HepG2 (cell line): ENCODE measurements at regions not wholly inside any gene's neighbourhood (a gene's known extent, or its start where the extent isn't known, plus 50 kb on each side); places are given as distances from the start of the nearest gene placed in this dataset.
"Not testable (repeated sequence)": the region's sequence is repeated elsewhere in the genome, so short reads cannot be mapped to it uniquely, and the experiment has no call there.

ENCODE experiments used
- ATAC-seq: fragments of 200-7000 bp; cut with Tn5 transposase; 3 replicates; pipeline ENCODE4 v1.9.1; 2020; ENCODE audit warnings: mild to moderate bottlenecking, moderate library complexity
- BruUV-seq: library from RNA; stranded (reverse); fragments of 400-500 nt; replicated peaks from 2 replicates; lab custom pipeline; 2021; lab: Mats Ljungman, UMichigan
- CTCF ChIA-PET: fragments of 300-600 bp; formaldehyde crosslinking; extraction: SDS; loops from one replicate; lab custom pipeline; 2021; ENCODE audit warnings: low total read pairs, inconsistent platforms, low intra/inter-chr PET ratio; lab: Yijun Ruan, JAX
- POLR2A ChIA-PET: fragments of 350-600 bp; sonication (Branson Sonifier 250); formaldehyde crosslinking; loops from one replicate; lab custom pipeline; 2020; ENCODE audit warnings: antibody characterized with exemption, inconsistent platforms; lab: Yijun Ruan, JAX
- DNase-seq: peaks from one replicate; pipeline ENCODE4 v3.0.0-alpha.2; 2015; ENCODE audit warnings: low spot score
- FAIRE-seq: peaks from 3 replicates; lab custom pipeline; 2011; peaks lifted over from hg19 to GRCh38; lab: Jason Lieb, UNC
- H2AFZ ChIP-seq: one replicate; pipeline ENCODE4 v1.6.1; 2011; ENCODE audit warnings: low read length, inconsistent platforms
- H3K27ac ChIP-seq: fragments of 300-600 bp; 3 replicates; pipeline ENCODE4 v1.8.0; 2011; ENCODE audit warnings: mixed run types, mild to moderate bottlenecking, mixed read lengths, low read length, inconsistent platforms; ENCODE audit not compliant: insufficient read depth; ENCODE audit errors: extremely low read length
- H3K27me3 ChIP-seq, 2 experiments: fragments of 200-600 bp in 1 of 2; 2 replicates in 1 of 2; 3 replicates in 1 of 2; pipeline versions ENCODE4 v1.6.0 to v1.8.0; 2011; ENCODE audit warnings: low read length in 2 of 2, mild to moderate bottlenecking in 2 of 2, moderate library complexity in 2 of 2, inconsistent platforms in 1 of 2; ENCODE audit not compliant: insufficient read depth in 2 of 2, control insufficient read depth in 1 of 2
- H3K36me3 ChIP-seq, 2 experiments: fragments of 200-600 bp in 1 of 2; replicated peaks in 1 of 2; 2 replicates in 1 of 2; 3 replicates in 1 of 2; pipeline versions ENCODE4 v1.5.1 to v1.8.0; 2011; ENCODE audit warnings: low read length in 2 of 2, inconsistent platforms in 1 of 2; ENCODE audit not compliant: insufficient read depth in 2 of 2, control insufficient read depth in 1 of 2
- H3K4me1 ChIP-seq: 2 replicates; pipeline ENCODE4 v1.5.1; 2012; ENCODE audit warnings: low read length, inconsistent platforms; ENCODE audit not compliant: insufficient read depth
- H3K4me2 ChIP-seq: 2 replicates; pipeline ENCODE4 v1.6.0; 2011; ENCODE audit warnings: low read depth, low read length, inconsistent platforms
- H3K4me3 ChIP-seq, 3 experiments: fragments of 200-600 bp in 1 of 3; sonication (generic), shearing (Covaris generic) in 1 of 3; replicated peaks in 1 of 3; 2 replicates each; pipeline ENCODE4 v1.5.1; 2011 to 2016; ENCODE audit warnings: low read length in 3 of 3, inconsistent platforms in 2 of 3, low read depth in 2 of 3, mild to moderate bottlenecking in 2 of 3, control low read depth in 1 of 3, mixed read lengths in 1 of 3; ENCODE audit not compliant: insufficient read depth in 1 of 3
- H3K79me2 ChIP-seq: one replicate; pipeline ENCODE4 v1.6.1; 2011; ENCODE audit warnings: low read length, inconsistent platforms; ENCODE audit not compliant: insufficient read depth
- H3K9ac ChIP-seq: 2 replicates; pipeline ENCODE4 v1.6.0; 2011; ENCODE audit warnings: mild to moderate bottlenecking, low read depth, low read length, inconsistent platforms; ENCODE audit not compliant: insufficient read depth
- H3K9me3 ChIP-seq: 2 replicates; pipeline ENCODE4 v1.5.1; 2012; ENCODE audit warnings: mild to moderate bottlenecking, low read length
- H4K20me1 ChIP-seq: 2 replicates; pipeline ENCODE4 v1.6.0; 2011; ENCODE audit warnings: inconsistent platforms, mild to moderate bottlenecking, low read length, moderate library complexity; ENCODE audit not compliant: insufficient read depth
- KDM2A ChIP-seq: sonication (generic); formaldehyde crosslinking; IDR thresholded peaks from 2 replicates; pipeline ENCODE4 v1.4.0; 2020; ENCODE audit warnings: low read depth, missing genetic modification reagents, borderline replicate concordance
- PCBP2 ChIP-seq: fragments of 200-400 bp; formaldehyde crosslinking; optimal IDR thresholded peaks from 2 replicates; pipeline ENCODE3; 2018; ENCODE audit warnings: low read length, low read depth; ENCODE audit not compliant: poor library complexity, severe bottlenecking
- TRIM24 ChIP-seq: sonication (generic); formaldehyde crosslinking; IDR thresholded peaks from 2 replicates; pipeline ENCODE4 v1.8.0; 2022; ENCODE audit warnings: mild to moderate bottlenecking, missing genetic modification reagents
- XRCC5 ChIP-seq: fragments of 200-400 bp; formaldehyde crosslinking; optimal IDR thresholded peaks from 2 replicates; pipeline ENCODE3; 2017; ENCODE audit warnings: mild to moderate bottlenecking, low read length
- ZMYM2 ChIP-seq: sonication (generic); formaldehyde crosslinking; IDR thresholded peaks from 2 replicates; pipeline ENCODE4 v1.8.0; 2022; ENCODE audit warnings: mild to moderate bottlenecking, missing genetic modification reagents
- ZNF143 ChIP-seq: sonication (generic); formaldehyde crosslinking; IDR thresholded peaks from 2 replicates; pipeline ENCODE4 v1.4.0; 2020; ENCODE audit warnings: missing genetic modification reagents
- ZNF335 ChIP-seq: sonication (generic); formaldehyde crosslinking; IDR thresholded peaks from 2 replicates; pipeline ENCODE4 v1.4.0; 2020; ENCODE audit warnings: missing genetic modification reagents
- WGBS: methylation state at CpG from one replicate; pipeline ENCODE4 v1.1.6; 2017; ENCODE audit warnings: low lambda C conversion rate; 5-methylcytosine and 5-hydroxymethylcytosine counted together
- in situ Hi-C: cut with HindIII; loops from 2 replicates; pipeline ENCODE4 v1.10.0; 2017; ENCODE audit warnings: low pct_unique_long_range_greater_than_20kb; ENCODE audit not compliant: extremely low pct_ligation_motif_present
- intact Hi-C: fragments of 100-400 bp; cut with micrococcal nuclease; formaldehyde crosslinking; loops from one replicate; pipeline ENCODE4 v1.10.0; 2022; ENCODE audit not compliant: unreplicated experiment
- TF ChIP-seq, protein P1 (sequence below): sonication (generic); formaldehyde crosslinking; IDR thresholded peaks from 2 replicates; pipeline ENCODE4 v1.4.0; 2020; ENCODE audit warnings: missing genetic modification reagents
- TF ChIP-seq, protein P2 (sequence below), 2 experiments: fragments of 450-650 bp in 1 of 2; sonication (generic) in 1 of 2; formaldehyde crosslinking; IDR thresholded peaks; 2 replicates each; pipeline versions ENCODE4 v1.5.0 to v1.8.0; 2020 to 2022; ENCODE audit warnings: mild to moderate bottlenecking in 1 of 2, missing genetic modification reagents in 1 of 2
- TF ChIP-seq, protein P3 (sequence below), 2 experiments: sonication (generic) in 1 of 2; formaldehyde crosslinking in 1 of 2; IDR thresholded peaks; 2 replicates each; pipeline versions ENCODE4 v1.4.0 to v1.6.1; 2016 to 2020; ENCODE audit warnings: borderline replicate concordance in 1 of 2, low read depth in 1 of 2, mild to moderate bottlenecking in 1 of 2, missing genetic modification reagents in 1 of 2

DNA sequence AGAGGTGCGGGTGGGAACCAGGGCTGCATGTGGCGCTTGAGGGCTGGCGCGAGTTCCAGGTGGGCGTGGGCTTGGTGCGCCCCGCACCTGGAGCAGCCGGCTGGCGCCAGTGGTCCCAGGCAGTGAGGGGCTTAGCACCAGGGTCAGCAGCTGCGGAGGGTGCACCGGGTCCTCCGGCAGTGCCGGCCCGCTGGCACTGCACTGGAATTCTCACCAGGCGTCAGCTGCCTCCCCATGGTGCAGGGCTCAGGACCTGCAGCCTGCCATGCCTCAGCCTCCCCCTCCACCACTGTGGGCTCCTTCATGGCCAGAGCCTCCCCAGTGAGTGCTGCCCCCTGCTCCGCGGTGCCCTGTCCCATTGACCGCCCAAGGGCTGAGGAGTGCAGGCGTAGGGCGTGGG is 174.0 kb downstream of the ADAM29 start (continued):
- TF ChIP-seq ZMYM2 (CRISPR knock-in tag): no peak

DNA sequence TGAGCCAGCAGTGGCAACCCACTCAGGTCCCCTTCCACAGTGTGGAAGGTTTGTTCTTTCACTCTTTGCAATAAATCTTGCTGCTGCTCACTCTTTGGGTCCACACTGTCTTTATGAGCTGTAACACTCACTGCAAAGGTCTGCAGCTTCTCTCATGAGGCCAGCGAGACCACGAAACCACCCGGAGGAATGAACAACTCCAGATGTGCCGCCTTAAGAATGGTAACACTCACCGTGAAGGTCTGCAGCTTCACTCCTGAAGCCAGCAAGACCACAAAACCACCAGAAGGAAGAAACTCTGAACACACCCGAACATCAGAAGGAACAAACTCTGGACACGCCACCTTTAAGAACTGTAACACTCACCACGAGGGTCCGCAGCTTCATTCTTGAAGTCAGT is 174.9 kb downstream of the ADAM29 start:
- H3K27ac ChIP-seq, FAIRE-seq, H3K4me1 ChIP-seq, H3K4me3 ChIP-seq, H3K36me3 ChIP-seq, ATAC-seq, H3K4me2 ChIP-seq, H3K27me3 ChIP-seq, H2AFZ ChIP-seq, H4K20me1 ChIP-seq, H3K79me2 ChIP-seq, DNase-seq, intact Hi-C loops, in situ Hi-C loops, CTCF ChIA-PET, POLR2A ChIA-PET, H3K9ac ChIP-seq, BruUV-seq: not testable (repeated sequence)
- 53% methylated on average over 9 of the region's 9 CpGs for WGBS
- peaks cover 87% of the 10 kb centered on the region for H3K9me3 ChIP-seq

DNA sequence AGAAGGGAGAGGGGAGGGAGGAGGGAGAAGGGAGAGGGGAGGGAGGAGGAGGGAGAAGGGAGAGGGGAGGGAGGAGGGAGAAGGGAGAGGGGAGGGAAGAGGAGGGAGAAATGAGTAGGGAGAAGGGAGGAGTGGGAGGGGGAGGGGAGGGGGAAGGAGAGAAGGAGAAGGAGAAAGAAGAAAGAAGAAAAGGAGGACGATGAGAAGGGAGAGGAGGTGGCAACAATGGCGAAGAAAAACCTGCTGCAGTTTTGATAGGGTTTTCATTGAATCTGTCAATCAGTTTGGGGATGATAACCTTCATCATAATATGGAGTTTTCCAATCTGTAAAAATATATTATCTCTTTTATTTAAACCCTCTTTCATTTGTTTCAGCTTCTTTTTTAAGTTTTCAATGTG is 185.2 kb downstream of the ADAM29 start:
- BruUV-seq: no TSS peak
- intact Hi-C loops: no loop called here
- no peak overlapping the region for H3K27ac ChIP-seq
- H3K4me1 ChIP-seq: no peaks in the 10 kb centered on the region
- no peak for ATAC-seq
- ChIA-PET POLR2A (no interaction called here), CTCF (no interaction called here)
- H3K36me3 ChIP-seq: no peaks in the 10 kb centered on the region
- H3K79me2 ChIP-seq: no peaks in the 10 kb centered on the region
- no peak for DNase-seq
- no peak overlapping the region for H3K4me2 ChIP-seq
- H3K9ac ChIP-seq: no peak overlapping the region
- no peaks in the 10 kb centered on the region for H3K27me3 ChIP-seq
- no peak overlapping the region for H2AFZ ChIP-seq
- in situ Hi-C loops: no loop called here
- H3K4me3 ChIP-seq: no peak overlapping the region
- 0% methylated on average over 2 of the region's 2 CpGs for WGBS
- FAIRE-seq: no peak
- peaks cover 72% of the 10 kb centered on the region for H3K9me3 ChIP-seq
- no peaks in the 10 kb centered on the region for H4K20me1 ChIP-seq
- TF ChIP-seq ZNF335 (no peak), PCBP2 (peak; percentile 24), KDM2A (CRISPR knock-in tag) (no peak), XRCC5 (no peak), TRIM24 (CRISPR knock-in tag) (no peak), ZNF143 (CRISPR knock-in tag) (no peak)
- TF ChIP-seq, protein P1, sequence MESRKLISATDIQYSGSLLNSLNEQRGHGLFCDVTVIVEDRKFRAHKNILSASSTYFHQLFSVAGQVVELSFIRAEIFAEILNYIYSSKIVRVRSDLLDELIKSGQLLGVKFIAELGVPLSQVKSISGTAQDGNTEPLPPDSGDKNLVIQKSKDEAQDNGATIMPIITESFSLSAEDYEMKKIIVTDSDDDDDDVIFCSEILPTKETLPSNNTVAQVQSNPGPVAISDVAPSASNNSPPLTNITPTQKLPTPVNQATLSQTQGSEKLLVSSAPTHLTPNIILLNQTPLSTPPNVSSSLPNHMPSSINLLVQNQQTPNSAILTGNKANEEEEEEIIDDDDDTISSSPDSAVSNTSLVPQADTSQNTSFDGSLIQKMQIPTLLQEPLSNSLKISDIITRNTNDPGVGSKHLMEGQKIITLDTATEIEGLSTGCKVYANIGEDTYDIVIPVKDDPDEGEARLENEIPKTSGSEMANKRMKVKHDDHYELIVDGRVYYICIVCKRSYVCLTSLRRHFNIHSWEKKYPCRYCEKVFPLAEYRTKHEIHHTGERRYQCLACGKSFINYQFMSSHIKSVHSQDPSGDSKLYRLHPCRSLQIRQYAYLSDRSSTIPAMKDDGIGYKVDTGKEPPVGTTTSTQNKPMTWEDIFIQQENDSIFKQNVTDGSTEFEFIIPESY: no peak
- TF ChIP-seq, protein P2, sequence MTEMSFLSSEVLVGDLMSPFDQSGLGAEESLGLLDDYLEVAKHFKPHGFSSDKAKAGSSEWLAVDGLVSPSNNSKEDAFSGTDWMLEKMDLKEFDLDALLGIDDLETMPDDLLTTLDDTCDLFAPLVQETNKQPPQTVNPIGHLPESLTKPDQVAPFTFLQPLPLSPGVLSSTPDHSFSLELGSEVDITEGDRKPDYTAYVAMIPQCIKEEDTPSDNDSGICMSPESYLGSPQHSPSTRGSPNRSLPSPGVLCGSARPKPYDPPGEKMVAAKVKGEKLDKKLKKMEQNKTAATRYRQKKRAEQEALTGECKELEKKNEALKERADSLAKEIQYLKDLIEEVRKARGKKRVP (CRISPR knock-in tag; IDR thresholded peaks at IDR 0.05): no peak
- TF ChIP-seq, protein P3, sequence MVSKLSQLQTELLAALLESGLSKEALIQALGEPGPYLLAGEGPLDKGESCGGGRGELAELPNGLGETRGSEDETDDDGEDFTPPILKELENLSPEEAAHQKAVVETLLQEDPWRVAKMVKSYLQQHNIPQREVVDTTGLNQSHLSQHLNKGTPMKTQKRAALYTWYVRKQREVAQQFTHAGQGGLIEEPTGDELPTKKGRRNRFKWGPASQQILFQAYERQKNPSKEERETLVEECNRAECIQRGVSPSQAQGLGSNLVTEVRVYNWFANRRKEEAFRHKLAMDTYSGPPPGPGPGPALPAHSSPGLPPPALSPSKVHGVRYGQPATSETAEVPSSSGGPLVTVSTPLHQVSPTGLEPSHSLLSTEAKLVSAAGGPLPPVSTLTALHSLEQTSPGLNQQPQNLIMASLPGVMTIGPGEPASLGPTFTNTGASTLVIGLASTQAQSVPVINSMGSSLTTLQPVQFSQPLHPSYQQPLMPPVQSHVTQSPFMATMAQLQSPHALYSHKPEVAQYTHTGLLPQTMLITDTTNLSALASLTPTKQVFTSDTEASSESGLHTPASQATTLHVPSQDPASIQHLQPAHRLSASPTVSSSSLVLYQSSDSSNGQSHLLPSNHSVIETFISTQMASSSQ (IDR thresholded peaks at IDR 0.05; ENCODE audit: low read depth): no peak
- TF ChIP-seq, protein P3 (CRISPR knock-in tag; IDR thresholded peaks at IDR 0.05; ENCODE audit: borderline replicate concordance): no peak
